Activated CD4-positive, alpha-beta T cell treated with anti-CD3 and anti-CD28 coated beads, Interleukin-2, amount 10 ng/mL, durations not matched to agents 24 days and 14 days (primary cell): ENCODE measurements at regions not wholly inside any gene's neighbourhood (a gene's known extent, or its start where the extent isn't known, plus 50 kb on each side); places are given as distances from the start of the nearest gene placed in this dataset.

ENCODE experiments used
- DNase-seq: peaks from one replicate; pipeline ENCODE4 v3.0.0; 2022
- H3K27ac Mint-ChIP-seq: one replicate; pipeline ENCODE4 v1.8.0; 2022; ENCODE audit warnings: mild to moderate bottlenecking, mixed read lengths
- H3K27me3 Mint-ChIP-seq: one replicate; pipeline ENCODE4 v1.8.0; 2022; ENCODE audit warnings: mixed read lengths
- H3K36me3 Mint-ChIP-seq: one replicate; pipeline ENCODE4 v1.8.0; 2022; ENCODE audit warnings: low read depth, mild to moderate bottlenecking, mixed read lengths
- H3K4me1 Mint-ChIP-seq: one replicate; pipeline ENCODE4 v1.8.0; 2021; ENCODE audit warnings: mixed read lengths
- H3K4me3 Mint-ChIP-seq: one replicate; pipeline ENCODE4 v1.8.0; 2022; ENCODE audit warnings: mild to moderate bottlenecking, moderate library complexity, mixed read lengths
- H3K9me3 Mint-ChIP-seq: one replicate; pipeline ENCODE4 v1.8.0; 2021; ENCODE audit warnings: mixed read lengths
- intact Hi-C: fragments of 100-400 bp; cut with micrococcal nuclease; formaldehyde crosslinking; loops from one replicate; pipeline ENCODE4 v1.15.1; 2023

- Mint-ChIP-seq H3K27me3 (peaks cover 9% of the 10 kb centered on the region), H3K4me3 (no peak overlapping the region), H3K9me3 (peaks cover 6% of the 10 kb centered on the region), H3K36me3 (no peaks in the 10 kb centered on the region), H3K27ac (no peak overlapping the region), H3K4me1 (peaks cover 5% of the 10 kb centered on the region)
- DNase-seq: no peak
- intact Hi-C loops: no loop called here
Measured at GRCh38 chr16:79662669-79663313, 62.3 kb upstream of the MAF start.

DNA sequence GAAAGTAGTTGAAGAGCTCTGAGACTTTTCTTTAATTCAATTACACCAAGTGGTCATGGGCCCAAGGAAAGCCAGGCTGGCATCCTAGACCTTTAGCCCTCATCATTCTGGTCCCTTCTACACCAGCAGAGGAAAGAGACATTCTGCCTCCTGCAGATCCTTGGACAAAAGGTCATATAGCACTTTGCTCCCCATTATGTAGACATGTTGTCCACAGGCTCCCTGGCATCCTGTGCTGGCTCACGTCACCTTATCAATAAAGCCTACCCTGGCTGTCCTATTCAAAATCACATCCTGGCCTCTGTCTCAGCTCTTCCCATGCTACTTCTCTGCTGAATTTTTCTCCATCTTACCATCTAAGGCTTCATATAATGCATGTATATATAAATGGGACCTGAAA lies 61.6 kb upstream of the MAF start:
- H3K4me3 Mint-ChIP-seq: no peak overlapping the region
- H3K36me3 Mint-ChIP-seq: no peaks in the 10 kb centered on the region
- H3K4me1 Mint-ChIP-seq: peaks cover 5% of the 10 kb centered on the region
- peaks cover 11% of the 10 kb centered on the region for H3K27me3 Mint-ChIP-seq
- intact Hi-C loops: no loop called here
- DNase-seq: no peak
- no peak overlapping the region for H3K27ac Mint-ChIP-seq
- peaks cover 6% of the 10 kb centered on the region for H3K9me3 Mint-ChIP-seq

DNA sequence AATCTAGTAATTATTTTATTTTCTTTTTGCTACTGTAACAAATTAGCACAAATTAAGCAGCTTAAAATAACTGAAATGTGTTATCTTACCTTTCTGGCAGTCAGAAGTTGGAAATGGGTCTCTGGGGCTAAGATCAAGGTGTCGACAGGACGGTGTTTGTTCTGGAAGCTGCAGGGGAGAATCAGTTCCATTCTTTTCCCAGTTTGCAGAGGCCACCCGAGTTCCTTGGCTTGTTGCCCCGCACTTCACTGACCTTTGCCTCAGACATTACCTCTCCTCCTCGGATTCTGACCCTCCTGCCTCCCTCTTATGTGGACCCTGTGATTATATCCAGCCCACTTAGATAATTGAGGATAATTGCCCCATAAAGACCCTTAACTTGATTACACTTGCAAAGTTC lies 61.0 kb upstream of the MAF start:
- DNase-seq: no peak
- Mint-ChIP-seq H3K27me3 (peaks cover 14% of the 10 kb centered on the region), H3K9me3 (peaks cover 6% of the 10 kb centered on the region), H3K4me3 (no peak overlapping the region), H3K27ac (no peak overlapping the region), H3K4me1 (peaks cover 5% of the 10 kb centered on the region), H3K36me3 (no peaks in the 10 kb centered on the region)
- intact Hi-C loops: no loop called here

- Mint-ChIP-seq H3K4me3 (no peak overlapping the region), H3K27me3 (peaks cover 15% of the 10 kb centered on the region), H3K27ac (no peak overlapping the region), H3K4me1 (no peaks in the 10 kb centered on the region), H3K9me3 (peaks cover 6% of the 10 kb centered on the region), H3K36me3 (no peaks in the 10 kb centered on the region)
- DNase-seq: no peak
- intact Hi-C loops: no loop called here
Measured at GRCh38 chr16:79659344-79659743, 58.8 kb upstream of the MAF start.

DNA sequence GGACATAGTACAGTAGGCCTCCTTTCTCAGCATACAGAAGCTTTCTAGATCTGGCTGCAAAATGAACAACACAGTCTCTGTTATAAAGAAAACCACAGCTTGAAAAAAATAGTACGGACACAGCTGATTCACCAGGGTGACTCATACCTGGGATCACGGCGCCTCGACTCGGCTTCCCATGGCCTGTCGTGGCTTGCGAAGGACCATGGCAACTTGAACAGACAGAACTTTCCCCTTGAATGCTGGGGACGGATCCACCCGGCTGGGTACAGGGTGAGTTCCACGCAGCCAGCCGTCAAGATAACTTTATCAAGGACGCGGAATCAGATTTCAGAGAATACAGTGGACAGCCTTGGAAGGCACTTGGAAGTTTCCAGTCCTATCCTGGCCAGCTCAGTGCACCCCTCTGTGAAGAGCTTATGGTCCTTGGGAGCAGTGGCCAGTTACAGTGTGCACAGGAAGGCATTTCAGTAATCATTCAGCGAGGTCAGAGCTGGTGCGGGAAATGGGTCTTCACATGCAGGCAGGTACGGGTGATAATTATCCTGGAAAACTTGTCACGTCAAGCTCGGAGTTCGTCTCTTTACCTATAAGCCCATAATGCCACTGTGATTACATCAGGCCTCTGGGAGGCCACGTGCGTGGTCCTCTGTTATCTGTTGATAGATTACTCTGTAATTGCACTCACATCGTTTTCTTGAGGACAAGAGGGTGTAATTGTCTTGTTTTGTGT lies 57.9 kb upstream of the MAF start:
- DNase-seq: no peak
- Mint-ChIP-seq H3K27ac (no peak overlapping the region), H3K4me1 (no peaks in the 10 kb centered on the region), H3K4me3 (no peak overlapping the region), H3K27me3 (peaks cover 11% of the 10 kb centered on the region), H3K9me3 (peaks cover 3% of the 10 kb centered on the region), H3K36me3 (no peaks in the 10 kb centered on the region)
- intact Hi-C loops: no loop called here

- Mint-ChIP-seq H3K9me3 (no peaks in the 10 kb centered on the region), H3K27me3 (peaks cover 9% of the 10 kb centered on the region), H3K36me3 (no peaks in the 10 kb centered on the region), H3K4me1 (peaks cover 4% of the 10 kb centered on the region), H3K4me3 (no peak overlapping the region), H3K27ac (no peak overlapping the region)
- DNase-seq: no peak
- intact Hi-C loops: no loop called here
Measured at GRCh38 chr16:79656553-79657115, 56.1 kb upstream of the MAF start.

DNA sequence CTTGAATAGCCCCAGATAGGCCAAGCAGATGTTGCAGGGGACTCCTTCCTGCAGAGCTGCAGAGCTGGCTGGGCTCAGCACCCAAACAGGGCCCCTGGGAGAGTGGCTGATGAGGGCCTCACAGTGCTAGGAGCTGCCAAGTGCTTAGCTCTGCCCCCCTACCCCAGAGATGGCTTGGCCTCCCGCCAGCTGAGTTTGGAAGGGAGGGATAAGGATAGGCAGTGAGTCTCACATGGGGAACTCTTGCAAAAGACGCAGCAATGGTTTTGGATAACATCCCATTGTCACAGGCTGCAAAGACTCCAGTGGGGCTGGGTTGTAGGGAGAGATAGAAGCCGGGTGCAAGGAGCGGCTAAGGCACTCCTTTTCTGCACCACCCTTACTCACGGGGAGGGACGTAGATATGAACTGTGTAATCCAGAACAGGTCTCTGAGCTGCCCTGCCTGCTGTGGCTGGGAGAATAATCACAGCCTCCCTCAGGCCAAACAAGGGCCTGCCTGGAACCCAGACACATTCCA lies 52.9 kb upstream of the MAF start:
- H3K27me3 Mint-ChIP-seq: peaks cover 15% of the 10 kb centered on the region
- intact Hi-C loops: no loop called here
- no peaks in the 10 kb centered on the region for H3K36me3 Mint-ChIP-seq
- no peak for DNase-seq
- no peak overlapping the region for H3K27ac Mint-ChIP-seq
- H3K4me3 Mint-ChIP-seq: no peak overlapping the region
- H3K9me3 Mint-ChIP-seq: no peaks in the 10 kb centered on the region
- peaks cover 4% of the 10 kb centered on the region for H3K4me1 Mint-ChIP-seq

DNA sequence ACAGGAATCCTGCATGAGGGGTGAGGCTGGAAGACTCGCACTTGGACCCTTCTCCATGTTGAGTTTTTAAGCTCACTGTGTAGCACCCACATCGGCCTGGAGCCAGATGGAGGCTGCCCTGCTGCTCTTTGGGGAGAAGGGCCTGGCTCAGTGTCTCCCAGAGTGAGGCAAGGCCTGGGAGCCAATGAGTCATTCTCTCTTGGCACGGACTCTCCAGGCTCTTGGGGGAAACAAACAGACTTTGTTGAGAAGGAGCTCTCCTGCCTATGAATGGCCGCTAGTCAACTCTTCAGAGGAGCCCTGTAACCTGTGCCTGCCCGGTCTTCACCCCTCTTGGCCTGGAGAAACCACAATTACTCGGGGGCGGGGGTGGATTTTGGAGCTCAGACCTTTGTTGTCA lies 50.8 kb upstream of the MAF start:
- Mint-ChIP-seq H3K27ac (no peak overlapping the region), H3K4me1 (peaks cover 4% of the 10 kb centered on the region), H3K27me3 (peaks cover 11% of the 10 kb centered on the region), H3K4me3 (no peak overlapping the region), H3K9me3 (no peaks in the 10 kb centered on the region), H3K36me3 (no peaks in the 10 kb centered on the region)
- no peak for DNase-seq
- intact Hi-C loops: no loop called here
